Hematopoietic multipotent progenitor cell treated with erythropoietin and hydrocortisone succinate and interleukin-3 and kit ligand, for 15 days (in vitro differentiated cells): ENCODE measurements at regions not wholly inside any gene's neighbourhood (a gene's known extent, or its start where the extent isn't known, plus 50 kb on each side); places are given as distances from the start of the nearest gene placed in this dataset.
"Not testable (repeated sequence)": the region's sequence is repeated elsewhere in the genome, so short reads cannot be mapped to it uniquely, and the experiment has no call there.

Experiments
- DNase-seq: peaks from one replicate; pipeline ENCODE4 v3.0.0-alpha.2; 2015; ENCODE audit warnings: low spot score

DNA sequence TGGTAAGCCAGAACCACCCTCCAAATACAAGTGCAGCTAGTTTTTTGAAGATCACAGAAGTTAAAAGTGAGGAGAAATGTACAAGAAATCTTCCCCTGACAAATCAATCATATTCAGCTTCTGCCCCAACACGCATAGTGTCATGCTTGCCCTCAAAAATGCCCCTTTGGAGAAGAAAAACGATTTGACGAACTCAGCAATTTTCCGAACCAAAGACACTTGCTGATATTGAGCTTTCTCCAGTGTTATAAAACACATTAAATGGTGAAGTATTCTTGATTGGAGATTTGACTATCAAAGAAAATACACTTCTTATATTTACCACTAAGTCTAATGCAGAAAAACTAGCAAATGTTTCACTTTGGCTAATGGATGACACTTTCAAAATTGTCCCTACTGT is 195.5 kb downstream of the ETV1 start:
- DNase-seq = no peak

DNA sequence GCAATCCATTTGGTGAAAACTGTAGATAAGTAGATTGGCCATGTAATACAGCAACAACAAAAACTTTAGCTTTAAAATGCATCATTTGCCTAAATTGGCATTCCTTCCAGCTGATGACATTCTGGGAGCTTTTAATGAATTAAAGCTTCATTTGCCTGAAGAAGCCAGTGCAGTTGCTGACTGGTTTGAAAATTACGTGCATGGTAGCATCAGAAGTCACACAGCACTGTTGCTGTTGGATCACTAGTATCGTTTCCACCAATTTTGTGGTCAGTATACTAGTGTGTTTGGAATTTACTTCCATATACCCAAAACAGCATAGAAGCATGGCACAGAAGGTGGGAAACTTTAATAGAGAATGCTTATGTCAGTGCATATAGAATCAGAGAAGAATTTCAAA is 194.9 kb downstream of the ETV1 start:
- DNase-seq = no peak

DNA sequence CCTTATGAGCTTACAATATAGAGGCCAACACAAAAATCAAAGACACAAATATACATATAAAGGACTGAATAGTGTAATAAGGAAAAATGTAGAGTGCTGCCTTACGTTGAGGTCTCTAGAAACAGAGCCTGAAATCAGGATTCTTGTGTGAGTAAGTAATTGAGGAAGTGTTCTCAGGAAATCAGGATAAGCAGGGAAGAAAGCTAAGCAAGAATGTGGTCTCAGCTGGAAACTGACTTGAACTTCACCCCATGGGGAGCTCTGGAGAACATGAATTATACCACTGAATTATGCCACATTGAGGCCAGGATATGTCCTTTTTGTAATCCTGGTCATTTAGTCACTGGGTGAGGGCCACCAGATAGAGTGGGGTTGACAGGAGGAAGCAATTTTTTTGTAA is 191.9 kb downstream of the ETV1 start:
- no peak for DNase-seq

DNA sequence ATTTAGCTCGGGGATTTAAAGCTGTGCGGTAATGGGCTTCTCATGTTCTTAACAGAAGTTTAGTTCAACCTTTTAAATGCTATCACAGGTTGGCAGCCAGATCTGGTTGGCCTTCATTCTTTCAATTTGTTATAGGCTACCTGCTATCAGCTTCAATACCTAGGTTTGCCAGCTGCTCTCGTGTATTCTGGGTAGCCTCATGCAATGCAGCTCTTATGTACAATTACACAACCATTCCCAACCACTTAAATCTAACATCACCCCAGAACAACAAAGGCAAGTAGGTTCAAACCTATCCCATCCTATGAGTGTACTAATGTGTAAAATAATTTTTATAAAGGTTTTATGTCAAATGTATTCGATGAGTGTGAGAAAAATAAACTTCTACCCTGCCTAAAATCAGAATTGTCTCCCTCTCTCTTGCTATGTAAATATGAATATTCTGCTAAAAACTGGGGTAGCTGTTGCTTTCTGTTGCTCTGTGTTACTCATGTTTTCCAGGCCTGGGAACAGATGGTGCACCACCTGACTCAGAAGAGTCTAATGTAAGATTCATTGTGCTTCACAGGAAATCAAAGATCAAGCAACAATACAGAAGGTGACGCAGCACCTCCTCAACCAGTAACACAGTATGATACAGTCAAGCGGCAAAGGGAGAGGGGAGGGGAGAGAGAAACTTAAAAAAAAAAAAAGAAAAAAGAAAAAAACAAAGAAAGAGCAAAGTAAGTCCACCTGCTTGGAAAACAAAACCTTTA is 188.6 kb downstream of the ETV1 start:
- no peak for DNase-seq

DNA sequence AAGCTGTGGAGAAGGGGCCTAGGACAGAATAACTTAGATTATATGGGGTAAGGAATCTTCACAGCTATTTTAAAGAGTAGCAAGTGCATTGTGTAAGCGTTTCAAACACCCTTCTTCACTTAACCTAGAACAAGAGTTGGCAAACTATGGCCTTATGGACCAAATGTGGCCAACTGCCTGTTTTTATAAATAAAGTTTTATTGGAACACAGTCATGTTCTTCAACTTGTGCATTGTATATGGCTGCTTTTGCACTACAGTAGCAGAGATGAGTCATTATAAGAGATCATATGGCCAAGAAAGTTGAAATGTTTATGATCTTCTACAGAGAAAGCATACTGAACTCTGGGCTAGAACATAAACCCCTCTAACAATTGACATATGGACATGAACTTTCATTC is 187.8 kb downstream of the ETV1 start:
- DNase-seq = no peak

DNA sequence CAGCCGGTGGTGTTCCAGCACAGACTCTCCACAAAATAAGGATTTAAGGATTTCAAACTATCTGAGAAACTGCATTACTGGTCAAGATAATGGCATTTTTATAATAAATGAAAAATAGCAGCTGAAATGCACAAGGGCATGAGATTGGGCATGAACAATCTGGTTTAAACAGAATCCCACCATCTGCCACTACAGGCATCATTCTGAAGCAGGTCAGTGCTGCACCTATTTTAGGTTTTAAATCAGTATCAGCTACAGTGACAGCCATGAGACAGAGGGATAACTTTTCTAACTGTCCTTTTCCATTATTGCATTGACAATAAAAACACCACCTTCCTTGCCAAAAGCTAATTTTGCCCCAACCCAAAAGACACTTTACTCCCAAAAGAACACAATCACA is 186.8 kb downstream of the ETV1 start:
- DNase-seq = no peak

DNA sequence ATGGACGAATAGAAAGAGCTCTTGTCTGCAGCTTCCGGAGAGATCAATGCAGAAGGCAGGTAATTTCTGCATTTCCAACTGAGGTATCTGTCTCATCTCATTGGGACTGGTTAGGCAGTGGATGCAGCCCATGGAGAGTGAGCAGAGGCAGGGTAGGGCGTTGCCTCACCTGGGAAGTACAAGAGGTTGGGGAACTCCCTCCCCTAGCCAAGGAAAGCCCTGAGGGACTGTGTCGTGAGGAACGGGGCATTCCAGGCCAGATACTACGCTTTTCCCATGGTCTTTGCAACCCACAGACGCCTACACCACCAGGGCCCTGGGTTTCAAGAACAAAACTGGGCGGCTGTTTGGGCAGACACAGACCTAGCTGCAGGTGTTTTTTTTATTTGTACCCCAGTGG is 186.3 kb downstream of the ETV1 start:
- DNase-seq = no peak

DNA sequence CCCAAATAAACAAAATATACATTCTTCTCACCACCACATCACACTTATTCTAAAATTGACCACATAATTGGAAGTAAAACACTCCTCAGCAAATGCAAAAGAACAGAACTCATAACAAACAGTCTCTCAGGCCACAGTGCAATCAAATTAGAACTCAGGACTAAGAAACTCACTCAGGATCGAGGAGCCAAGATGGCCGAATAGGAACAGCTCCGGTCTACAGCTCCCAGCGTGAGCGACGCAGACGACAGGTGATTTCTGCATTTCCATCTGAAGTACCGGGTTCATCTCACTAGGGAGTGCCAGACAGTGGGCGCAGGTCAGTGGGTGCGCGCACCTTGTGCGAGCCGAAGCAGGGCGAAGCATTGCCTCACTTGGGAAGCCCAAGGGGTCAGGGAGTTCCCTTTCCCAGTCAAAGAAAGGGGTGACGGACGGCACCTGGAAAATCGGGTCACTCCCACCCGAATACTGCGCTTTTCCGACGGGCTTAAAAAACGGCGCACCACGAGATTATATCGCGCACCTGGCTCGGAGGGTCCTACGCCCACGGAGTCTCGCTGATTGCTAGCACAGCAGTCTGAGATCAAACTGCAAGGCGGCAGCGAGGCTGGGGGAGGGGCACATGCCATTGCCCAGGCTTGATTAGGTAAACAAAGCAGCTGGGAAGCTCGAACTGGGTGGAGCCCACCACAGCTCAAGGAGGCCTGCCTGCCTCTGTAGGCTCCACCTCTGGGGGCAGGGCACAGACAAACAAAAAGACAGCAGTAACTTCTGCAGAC is 183.2 kb downstream of the ETV1 start:
- not testable (repeated sequence) for DNase-seq

DNA sequence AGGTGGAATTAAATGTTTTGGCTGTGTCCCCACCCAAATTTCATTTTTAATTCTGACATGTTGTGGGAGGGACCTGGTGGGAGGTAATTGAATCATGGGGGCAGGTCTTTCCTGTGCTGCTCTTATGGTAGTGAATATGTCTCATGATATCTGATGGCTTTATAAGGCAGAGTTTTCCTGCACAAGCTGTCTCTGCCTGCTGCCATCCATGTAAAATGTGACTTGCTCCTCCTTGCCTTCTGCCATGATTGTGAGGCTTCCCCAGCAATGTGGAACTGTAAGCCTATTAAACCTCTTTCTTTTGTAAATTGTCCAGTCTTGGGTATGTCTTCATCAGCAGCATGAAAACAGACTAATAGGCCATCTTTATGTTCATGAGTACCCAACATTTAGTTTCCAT is 172.2 kb downstream of the ETV1 start:
- not testable (repeated sequence) for DNase-seq

DNA sequence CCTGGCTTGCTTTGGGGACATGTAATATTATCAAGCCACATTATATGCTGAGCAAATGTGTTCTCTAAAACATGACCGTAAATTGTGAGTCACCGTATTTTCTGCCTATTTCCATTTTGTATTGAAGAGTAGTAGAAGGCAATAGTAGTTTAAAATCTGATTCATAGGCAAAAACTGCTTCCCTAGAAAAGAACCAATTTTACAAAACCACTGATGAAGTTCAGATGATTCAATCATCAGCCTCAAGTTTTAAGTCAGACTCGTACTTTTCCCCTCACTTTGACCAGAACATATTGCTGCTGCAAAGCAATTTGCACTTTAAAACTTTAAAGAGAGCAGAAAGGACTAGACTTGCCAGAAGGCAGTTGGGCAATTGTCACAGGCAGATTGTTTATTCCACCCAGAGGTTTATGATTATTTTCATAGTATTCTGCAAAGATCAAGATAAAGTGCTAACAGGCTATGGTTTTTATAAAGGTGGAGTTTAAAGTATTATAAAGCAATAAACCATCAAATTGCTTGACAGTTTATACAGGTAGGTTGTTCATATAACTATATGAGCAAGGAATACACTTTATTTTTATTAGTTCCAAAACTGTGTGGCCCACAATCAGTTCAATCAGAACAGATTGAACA is 168.2 kb downstream of the ETV1 start:
- DNase-seq = no peak

DNA sequence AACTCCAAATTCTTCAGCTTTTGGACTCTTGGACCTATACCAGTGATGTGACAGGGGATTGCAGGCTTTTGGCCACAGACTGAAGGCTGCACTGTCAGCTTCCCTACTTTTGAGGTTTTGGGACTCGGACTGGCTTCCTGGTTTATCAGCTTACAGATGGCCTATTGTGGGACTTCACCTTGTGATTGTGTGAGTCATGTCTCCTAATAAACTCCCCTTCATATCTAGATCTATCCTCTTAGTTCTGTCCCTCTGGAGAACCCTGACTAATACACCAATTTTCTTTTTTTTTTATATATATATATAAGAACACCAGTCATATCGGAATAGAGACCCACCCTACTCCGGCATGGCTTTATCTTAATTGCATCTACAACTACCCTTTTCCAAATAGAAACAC is 166.8 kb downstream of the ETV1 start:
- DNase-seq = no peak

DNA sequence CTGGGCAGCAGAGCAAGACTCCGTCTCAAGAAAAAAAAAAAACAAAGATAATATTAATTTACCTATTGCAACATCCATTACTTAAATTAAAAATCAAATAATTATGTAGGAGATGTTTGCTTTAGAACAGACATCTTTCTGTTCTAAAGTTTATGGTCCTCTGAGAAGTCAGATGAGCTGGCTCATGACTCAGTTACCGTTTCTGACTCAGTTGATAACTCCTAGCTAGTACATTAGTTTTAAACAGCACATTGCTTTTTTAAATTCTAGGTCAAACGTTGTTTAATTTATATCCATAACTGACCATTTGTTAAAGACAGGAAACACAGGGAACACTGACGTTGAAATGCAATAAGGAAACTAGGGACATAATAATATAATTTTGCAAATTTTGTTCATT is 162.7 kb downstream of the ETV1 start:
- DNase-seq = no peak

DNA sequence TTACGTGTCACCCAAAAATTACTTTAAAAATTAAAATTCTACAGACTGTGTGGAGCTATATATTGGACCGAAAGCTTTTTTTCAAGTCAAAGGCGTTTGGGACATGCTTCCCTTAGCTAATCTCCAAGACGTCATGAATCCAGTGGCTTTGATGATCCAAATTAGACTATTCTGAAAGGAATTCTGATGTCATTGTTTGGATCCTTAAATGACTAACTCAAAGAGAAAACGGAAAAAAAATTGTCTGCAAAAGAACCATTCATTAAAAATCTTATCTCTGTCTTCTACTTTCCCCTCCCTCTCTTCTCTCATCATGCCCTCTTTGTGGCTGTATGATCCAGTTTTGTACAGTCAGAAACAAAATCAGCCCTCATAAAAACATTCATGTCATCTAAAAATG is 161.8 kb downstream of the ETV1 start:
- DNase-seq = no peak

DNA sequence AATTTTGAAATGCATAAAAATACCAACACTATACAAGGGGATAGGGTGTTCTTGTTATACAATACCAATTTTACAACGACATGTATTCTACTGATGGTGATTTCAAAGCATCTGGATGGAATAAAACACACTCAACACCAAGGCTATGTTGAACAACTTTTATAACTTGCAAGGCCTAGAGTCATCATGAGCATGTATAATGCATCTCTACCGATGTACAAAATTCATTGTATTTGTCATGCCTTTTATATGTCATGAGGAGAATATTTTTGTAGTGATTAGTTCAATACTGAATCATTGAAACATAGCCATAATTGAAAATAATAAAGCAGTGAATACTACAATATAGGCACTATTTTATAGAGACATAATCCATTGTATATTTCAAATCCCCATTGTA is 160.2 kb downstream of the ETV1 start:
- no peak for DNase-seq

DNA sequence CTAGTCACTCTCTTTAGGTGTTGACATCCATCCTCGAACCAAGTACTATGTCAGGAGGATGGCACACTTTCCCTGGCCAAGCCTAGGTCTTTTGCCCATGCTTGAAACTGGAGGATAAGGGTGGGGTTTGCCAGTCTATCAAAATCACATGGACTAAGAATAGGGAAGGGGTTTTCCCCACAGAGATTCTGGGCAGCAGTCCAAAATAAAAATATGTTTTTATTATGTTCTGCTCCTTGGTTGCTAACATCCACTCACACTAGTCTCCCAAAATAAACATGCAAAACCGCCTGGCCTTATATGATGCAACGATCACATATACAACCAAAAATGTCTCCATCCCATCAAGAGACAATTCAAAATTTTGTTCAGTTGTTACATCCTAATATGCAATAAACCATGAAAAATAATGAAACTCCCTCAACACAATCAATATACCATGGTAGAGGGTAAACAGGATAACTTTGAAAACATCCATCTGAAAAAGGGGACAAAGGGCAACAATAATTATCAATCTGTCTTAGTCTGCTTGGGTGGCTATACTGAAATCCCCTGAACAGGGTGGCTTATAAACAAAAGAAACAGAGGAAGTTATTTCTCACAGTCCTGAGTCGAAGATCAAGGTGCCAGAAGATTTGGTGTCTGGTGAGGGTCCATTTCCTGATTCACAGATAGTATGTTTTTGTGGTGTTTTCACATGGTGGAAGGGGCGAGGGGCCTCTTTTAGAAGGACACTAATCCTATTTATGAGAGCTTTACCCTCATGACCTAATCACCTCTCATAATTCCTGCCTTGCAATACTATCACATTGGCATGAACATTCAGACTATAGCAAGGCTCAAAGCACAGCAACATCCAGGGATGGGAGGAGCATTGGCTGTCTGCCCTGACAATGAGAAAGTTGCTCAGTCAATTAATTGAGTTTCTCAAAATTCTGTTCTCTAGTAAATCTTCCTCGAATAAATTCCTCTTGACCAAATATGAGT is 159.3 kb downstream of the ETV1 start:
- no peak for DNase-seq

DNA sequence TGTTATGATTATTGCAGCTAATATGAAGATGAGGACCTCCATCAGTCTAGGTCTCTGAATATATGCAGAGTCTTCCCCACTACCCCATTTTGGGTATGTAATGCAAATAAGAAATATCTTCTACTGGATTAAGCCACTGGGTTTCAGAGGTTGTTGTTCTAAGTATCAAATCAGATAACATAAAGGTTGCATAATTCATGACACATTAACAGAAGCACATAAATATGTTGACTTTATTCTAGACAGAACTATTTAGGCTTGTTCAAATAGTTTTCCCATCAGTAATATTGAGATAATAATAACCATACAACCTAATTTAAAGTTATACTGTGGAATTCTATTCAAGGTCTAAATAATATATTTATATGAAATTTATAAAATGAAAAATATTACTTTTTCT is 157.1 kb downstream of the ETV1 start:
- no peak for DNase-seq

DNA sequence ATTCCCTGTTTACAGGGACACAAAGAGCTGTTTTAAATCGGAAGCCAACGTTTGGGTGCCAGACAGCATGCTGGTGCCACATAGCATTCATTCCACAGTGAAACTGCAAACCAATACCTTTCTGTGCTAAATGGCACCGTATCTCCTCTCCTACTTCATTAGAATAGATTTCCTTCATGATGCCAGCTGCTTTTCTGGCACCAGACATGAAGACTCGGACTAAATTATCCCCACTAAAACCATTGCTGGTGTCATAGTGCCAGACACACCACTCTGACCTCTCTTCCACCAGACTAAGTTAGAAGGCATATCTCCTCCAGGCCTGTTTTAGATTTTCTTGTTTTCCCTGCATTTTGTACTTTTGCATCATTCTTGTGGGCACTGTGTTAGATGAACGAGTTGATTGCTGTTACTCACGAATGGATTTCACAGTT is 155.1 kb downstream of the ETV1 start:
- DNase-seq = no peak

DNA sequence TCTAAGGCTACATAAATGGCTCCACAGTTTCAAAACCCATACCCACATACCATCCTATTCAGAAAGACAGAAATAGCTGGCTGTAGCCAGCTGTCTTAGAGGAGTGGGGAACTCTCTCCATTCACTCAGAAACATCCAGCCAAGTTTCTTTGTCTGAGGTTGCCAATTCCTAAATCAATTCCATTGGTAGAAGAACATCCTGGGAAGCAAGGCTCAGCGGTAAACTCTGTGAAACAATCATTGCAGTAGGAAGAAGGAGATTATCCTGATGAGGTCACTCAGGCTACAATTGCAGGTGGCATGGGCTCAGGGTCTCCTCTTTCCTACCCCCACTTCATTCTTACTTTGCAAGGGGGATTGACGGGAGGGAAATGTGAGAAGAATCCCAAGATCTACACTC is 154.0 kb downstream of the ETV1 start:
- no peak for DNase-seq

DNA sequence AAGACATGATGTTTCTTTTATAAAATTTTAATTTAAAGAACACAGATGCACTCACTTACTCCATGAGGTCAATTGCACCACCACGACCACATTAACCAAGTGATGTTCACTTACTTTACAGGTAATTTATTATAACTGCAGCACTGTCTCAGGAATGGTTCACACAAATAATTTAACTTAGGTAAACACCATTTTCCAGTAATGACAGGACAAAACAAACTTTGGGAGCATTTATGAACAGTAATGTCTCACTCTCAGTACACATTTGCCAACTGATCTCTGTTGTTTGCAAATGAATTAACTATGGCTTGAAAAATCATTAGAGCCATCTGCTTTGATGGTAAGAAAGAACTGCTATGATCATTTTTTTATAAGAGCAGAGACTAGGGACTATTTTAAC is 150.4 kb downstream of the ETV1 start:
- DNase-seq = no peak
